Neural cell (in vitro differentiated cells): ENCODE measurements at regions not wholly inside any gene's neighbourhood (a gene's known extent, or its start where the extent isn't known, plus 50 kb on each side); places are given as distances from the start of the nearest gene placed in this dataset.

Experiments used
- H2AFZ ChIP-seq: fragments of 200-600, 300-800 bp; sonication (generic), shearing (Covaris generic); 2 replicates; pipeline ENCODE4 v1.6.0; 2014; ENCODE audit warnings: low read depth, mild to moderate bottlenecking, antibody characterized with exemption, low read length, moderate library complexity
- H3F3A ChIP-seq: fragments of 200-600 bp; shearing (Covaris generic); 2 replicates; pipeline ENCODE4 v1.6.1; 2016; ENCODE audit warnings: mild to moderate bottlenecking, moderate library complexity, mixed read lengths, antibody characterized with exemption, low read length; ENCODE audit not compliant: insufficient read depth, poor library complexity, severe bottlenecking
- H3K27ac ChIP-seq: fragments of 200-600, 300-800 bp; sonication (generic), shearing (Covaris generic); 2 replicates; pipeline ENCODE4 v1.5.1; 2014; ENCODE audit warnings: mild to moderate bottlenecking, low read length, moderate library complexity
- H3K27me3 ChIP-seq: fragments of 300-800, 200-600 bp; sonication (generic), shearing (Covaris generic); 2 replicates; pipeline ENCODE4 v1.6.0; 2014; ENCODE audit warnings: mild to moderate bottlenecking, low read depth, low read length, moderate library complexity; ENCODE audit not compliant: insufficient read depth
- H3K36me3 ChIP-seq: fragments of 300-800, 200-600 bp; sonication (generic), shearing (Covaris generic); 2 replicates; pipeline ENCODE4 v1.5.1; 2014; ENCODE audit warnings: mild to moderate bottlenecking, antibody characterized with exemption, low read length, moderate library complexity; ENCODE audit not compliant: insufficient read depth
- H3K4me2 ChIP-seq: fragments of 300-800, 200-600 bp; sonication (generic), shearing (Covaris generic); 2 replicates; pipeline ENCODE4 v1.6.0; 2014; ENCODE audit warnings: mild to moderate bottlenecking, low read length
- H3K4me3 ChIP-seq: fragments of 300-800, 200-600 bp; sonication (generic), shearing (Covaris generic); 2 replicates; pipeline ENCODE4 v1.5.1; 2014; ENCODE audit warnings: mild to moderate bottlenecking, low read length, moderate library complexity
- H3K79me2 ChIP-seq: fragments of 200-600 bp; shearing (Covaris generic); replicated peaks from 2 replicates; pipeline ENCODE4 v1.6.0; 2014; ENCODE audit warnings: mild to moderate bottlenecking, low read length, moderate library complexity; ENCODE audit not compliant: insufficient read depth
- H3K9ac ChIP-seq: fragments of 300-800, 200-600 bp; sonication (generic), shearing (Covaris generic); 2 replicates; pipeline ENCODE4 v1.6.1; 2016; ENCODE audit warnings: mild to moderate bottlenecking, low read length, mixed read lengths
- H3K9me2 ChIP-seq: fragments of 200-600 bp; shearing (Covaris generic); 2 replicates; pipeline ENCODE4 v1.6.1; 2016; ENCODE audit warnings: mild to moderate bottlenecking, low read length, mixed read lengths; ENCODE audit not compliant: insufficient read depth
- H3K9me3 ChIP-seq: fragments of 200-600, 300-800 bp; sonication (generic), shearing (Covaris generic); 2 replicates; pipeline ENCODE4 v1.6.1; 2016; ENCODE audit warnings: mild to moderate bottlenecking, mixed run types, low read length, moderate library complexity, mixed read lengths
- H4K20me1 ChIP-seq: fragments of 200-600 bp; shearing (Covaris generic); 2 replicates; pipeline ENCODE4 v1.6.1; 2016; ENCODE audit warnings: mild to moderate bottlenecking, mixed run types; ENCODE audit not compliant: insufficient read depth
- CTCF ChIP-seq: fragments of 450-650 bp; IDR thresholded peaks from 2 replicates; pipeline ENCODE4 v1.5.1; 2014; ENCODE audit warnings: antibody characterized with exemption, mild to moderate bottlenecking, moderate library complexity; ENCODE audit not compliant: poor library complexity, severe bottlenecking
- EP300 ChIP-seq: fragments of 450-650 bp; conservative IDR thresholded peaks from 2 replicates; pipeline ENCODE4 v1.6.1; 2014; ENCODE audit warnings: antibody characterized with exemption, mild to moderate bottlenecking, moderate library complexity; ENCODE audit not compliant: poor library complexity, severe bottlenecking
- EZH2 ChIP-seq: fragments of 200-600, 300-800 bp; shearing (Covaris generic), sonication (generic); IDR thresholded peaks from 2 replicates; pipeline ENCODE4 v1.6.1; 2014; ENCODE audit warnings: antibody characterized with exemption, low read length, borderline replicate concordance, mild to moderate bottlenecking; ENCODE audit not compliant: insufficient read depth, poor library complexity, severe bottlenecking
- MXI1 ChIP-seq: fragments of 450-650 bp; conservative IDR thresholded peaks from 2 replicates; pipeline ENCODE4 v1.6.1; 2014; ENCODE audit warnings: antibody characterized with exemption, mild to moderate bottlenecking; ENCODE audit not compliant: poor library complexity, severe bottlenecking
- POLR2AphosphoS5 ChIP-seq: IDR thresholded peaks from 2 replicates; pipeline ENCODE4 v1.6.1; 2012
- RAD21 ChIP-seq: fragments of 450-650 bp; conservative IDR thresholded peaks from 2 replicates; pipeline ENCODE4 v1.6.1; 2014; ENCODE audit warnings: antibody characterized with exemption, mild to moderate bottlenecking, moderate library complexity
- REST ChIP-seq: IDR thresholded peaks from 2 replicates; pipeline ENCODE4 v1.6.1; 2012; ENCODE audit warnings: borderline replicate concordance
- SMC3 ChIP-seq: fragments of 450-650 bp; conservative IDR thresholded peaks from 2 replicates; pipeline ENCODE4 v1.6.1; 2014; ENCODE audit warnings: antibody characterized with exemption, mild to moderate bottlenecking, moderate library complexity; ENCODE audit not compliant: poor library complexity
- TAF1 ChIP-seq: IDR thresholded peaks from 2 replicates; pipeline ENCODE4 v1.6.1; 2012; ENCODE audit warnings: low read depth

GRCh38 chr1:4328402-4329071 is 325.9 kb upstream of the AJAP1 start:
- no peaks in the 10 kb centered on the region for H3F3A ChIP-seq
- H3K4me3 ChIP-seq: no peak overlapping the region
- H3K27me3 ChIP-seq: no peaks in the 10 kb centered on the region
- no peaks in the 10 kb centered on the region for H3K36me3 ChIP-seq
- H2AFZ ChIP-seq: no peak overlapping the region
- H3K9me2 ChIP-seq: no peaks in the 10 kb centered on the region
- H3K79me2 ChIP-seq: no peaks in the 10 kb centered on the region
- TF ChIP-seq CTCF (no peak), MXI1 (no peak), EP300 (no peak), POLR2AphosphoS5 (no peak), EZH2 (no peak), REST (no peak), SMC3 (no peak), RAD21 (no peak), TAF1 (no peak)
- H3K27ac ChIP-seq: no peak overlapping the region
- no peak overlapping the region for H3K4me2 ChIP-seq
- H3K9ac ChIP-seq: no peak overlapping the region
- H4K20me1 ChIP-seq: no peaks in the 10 kb centered on the region
- peaks cover 2% of the 10 kb centered on the region for H3K9me3 ChIP-seq

GRCh38 chr1:4330805-4331766 is 323.3 kb upstream of the AJAP1 start:
- H3K27me3 ChIP-seq: no peaks in the 10 kb centered on the region
- H3K79me2 ChIP-seq: no peaks in the 10 kb centered on the region
- no peak overlapping the region for H3K9ac ChIP-seq
- H3K9me3 ChIP-seq: peaks cover 5% of the 10 kb centered on the region
- H3K9me2 ChIP-seq: no peaks in the 10 kb centered on the region
- H3K4me2 ChIP-seq: no peak overlapping the region
- H3K4me3 ChIP-seq: no peak overlapping the region
- H3F3A ChIP-seq: no peaks in the 10 kb centered on the region
- H3K27ac ChIP-seq: no peak overlapping the region
- no peaks in the 10 kb centered on the region for H4K20me1 ChIP-seq
- no peak for TF ChIP-seq EZH2
- no peak for TF ChIP-seq REST
- no peak for TF ChIP-seq EP300
- no peak for TF ChIP-seq SMC3
- TF ChIP-seq MXI1: no peak
- no peak for TF ChIP-seq CTCF
- TF ChIP-seq TAF1: no peak
- TF ChIP-seq RAD21: no peak
- no peak for TF ChIP-seq POLR2AphosphoS5
- H3K36me3 ChIP-seq: no peaks in the 10 kb centered on the region
- no peak overlapping the region for H2AFZ ChIP-seq
